ENCODE measurements at regions not wholly inside any gene's neighbourhood (a gene's known extent, or its start where the extent isn't known, plus 50 kb on each side); places are given as distances from the start of the nearest gene placed in this dataset.

DNA sequence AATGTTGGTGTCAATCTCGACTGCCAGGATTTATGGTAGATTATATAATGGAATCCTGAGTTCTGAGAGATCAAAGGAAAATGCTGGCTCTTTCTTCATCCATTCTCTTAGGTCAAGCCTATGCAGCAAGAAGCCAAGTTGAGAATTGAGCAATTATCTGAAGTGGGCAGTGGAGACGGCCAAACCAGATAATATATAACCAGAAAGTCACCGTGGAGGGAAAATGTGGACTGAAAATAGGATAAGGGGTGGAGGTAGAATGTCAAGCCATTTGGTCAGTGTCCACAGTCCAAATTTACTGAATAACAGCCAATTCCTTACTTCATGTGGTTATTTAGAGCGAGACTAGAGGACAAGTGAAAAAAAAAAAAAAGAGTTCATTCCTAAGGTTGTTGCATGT is 107.8 kb upstream of the ESR1 start:
- Histone ChIP-seq H3K4me3 (ENCODE audit: low read depth in 2 of 2, low read length in 1 of 2) (no peak overlapping the region), H3K4me2 (no peak overlapping the region), H3F3A (replicated peaks; ENCODE audit: insufficient read depth) (no peaks in the 10 kb centered on the region), H3K36me3 (replicated peaks in 1 of 2; ENCODE audit: control insufficient read depth in 1 of 2, insufficient read depth in 2 of 2, low read length in 1 of 2) (no peaks in the 10 kb centered on the region), H3K9me2 (no peaks in the 10 kb centered on the region), H3K9ac (no peak overlapping the region), H3K9me3 (no peaks in the 10 kb centered on the region), H3K79me2 (ENCODE audit: insufficient read depth) (no peaks in the 10 kb centered on the region; the same call in 1 of the 2 replicates), H2AFZ (ENCODE audit: low read depth) (no peak overlapping the region), H3K27me3 (ENCODE audit: insufficient read depth) (peaks cover 4% of the 10 kb centered on the region; the same call in 1 of the 2 replicates), H4K20me1 (ENCODE audit: insufficient read depth) (no peaks in the 10 kb centered on the region), H3K4me1 (ENCODE audit: control insufficient read depth in 1 of 2, insufficient read depth in 2 of 2, low read depth in 1 of 2, low read length in 1 of 2) (no peaks in the 10 kb centered on the region), H3K27ac (ENCODE audit: low read depth in 2 of 2, low read length in 1 of 2) (no peak overlapping the region)
- no peak for DNase-seq
- ChIA-PET POLR2A (no interaction called here), CTCF (no interaction called here)
- 3% methylated on average over 4 of the region's 4 CpGs for WGBS (ENCODE audit: low lambda C conversion rate)
- TF ChIP-seq RAD21 (IDR thresholded peaks at IDR 0.05; ENCODE audit: low read length) (no peak), CTCF (IDR thresholded peaks at IDR 0.05) (no peak), GABPA (IDR thresholded peaks at IDR 0.05; ENCODE audit: low read depth) (no peak), GATA2 (CRISPR knock-in tag; IDR thresholded peaks at IDR 0.05) (no peak)

DNA sequence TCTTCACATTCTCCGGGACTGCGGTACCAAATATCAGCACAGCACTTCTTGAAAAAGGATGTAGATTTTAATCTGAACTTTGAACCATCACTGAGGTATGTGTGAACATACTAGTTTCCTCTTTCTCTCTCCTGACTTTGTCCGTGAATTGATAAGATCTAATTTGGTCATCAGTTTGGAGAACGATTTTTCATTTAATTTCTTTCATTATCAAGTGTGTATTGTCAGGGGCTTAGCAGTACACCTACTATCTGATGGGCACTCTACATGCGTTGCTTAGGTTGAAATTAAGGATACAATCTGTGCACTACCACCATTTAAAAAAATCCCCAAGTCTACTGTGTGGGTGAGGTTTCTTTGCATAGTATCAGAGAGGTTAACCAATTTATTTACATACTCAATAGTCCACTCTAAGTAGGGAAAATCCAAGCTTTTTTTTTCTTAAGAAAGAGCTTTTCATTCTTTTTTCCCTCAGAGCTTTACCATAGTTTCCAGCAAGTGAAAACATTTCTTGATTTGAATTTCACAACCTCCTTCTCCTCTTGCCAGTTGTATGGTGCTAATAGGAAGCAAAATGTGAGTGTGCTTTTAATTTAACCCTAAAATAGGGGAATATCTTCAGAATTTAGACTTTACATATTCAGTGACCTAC is 105.4 kb upstream of the ESR1 start:
- Histone ChIP-seq H3K9me3 (no peaks in the 10 kb centered on the region), H3K9me2 (no peaks in the 10 kb centered on the region), H3K4me3 (ENCODE audit: low read depth in 2 of 2, low read length in 1 of 2) (no peak overlapping the region), H4K20me1 (ENCODE audit: insufficient read depth) (no peaks in the 10 kb centered on the region), H3K4me1 (ENCODE audit: control insufficient read depth in 1 of 2, insufficient read depth in 2 of 2, low read depth in 1 of 2, low read length in 1 of 2) (no peaks in the 10 kb centered on the region), H3K27ac (ENCODE audit: low read depth in 2 of 2, low read length in 1 of 2) (no peak overlapping the region), H3K4me2 (no peak overlapping the region), H3K9ac (no peak overlapping the region), H3K36me3 (replicated peaks in 1 of 2; ENCODE audit: control insufficient read depth in 1 of 2, insufficient read depth in 2 of 2, low read length in 1 of 2) (no peaks in the 10 kb centered on the region), H2AFZ (ENCODE audit: low read depth) (no peak overlapping the region), H3K79me2 (ENCODE audit: insufficient read depth) (no peaks in the 10 kb centered on the region; the same call in 1 of the 2 replicates), H3F3A (replicated peaks; ENCODE audit: insufficient read depth) (no peaks in the 10 kb centered on the region), H3K27me3 (ENCODE audit: insufficient read depth) (peaks cover 4% of the 10 kb centered on the region; the same call in 1 of the 2 replicates)
- CTCF ChIA-PET: no interaction called here
- POLR2A ChIA-PET: no interaction called here
- no peak for DNase-seq
- 29% methylated on average over 5 of the region's 5 CpGs for WGBS (ENCODE audit: low lambda C conversion rate)
- TF ChIP-seq TAF1 (IDR thresholded peaks at IDR 0.05; ENCODE audit: borderline replicate concordance, low read depth, low read length) (no peak), TCF12 (IDR thresholded peaks at IDR 0.05) (no peak), ELF1 (IDR thresholded peaks at IDR 0.05) (no peak), NFIC (IDR thresholded peaks at IDR 0.05; ENCODE audit: borderline replicate concordance) (no peak), NRF1 (IDR thresholded peaks at IDR 0.05; ENCODE audit: low read depth, low read length) (no peak), CTCF (IDR thresholded peaks at IDR 0.05) (no peak)
